ENCODE measurements at regions not wholly inside any gene's neighbourhood (a gene's known extent, or its start where the extent isn't known, plus 50 kb on each side); places are given as distances from the start of the nearest gene placed in this dataset.

DNA sequence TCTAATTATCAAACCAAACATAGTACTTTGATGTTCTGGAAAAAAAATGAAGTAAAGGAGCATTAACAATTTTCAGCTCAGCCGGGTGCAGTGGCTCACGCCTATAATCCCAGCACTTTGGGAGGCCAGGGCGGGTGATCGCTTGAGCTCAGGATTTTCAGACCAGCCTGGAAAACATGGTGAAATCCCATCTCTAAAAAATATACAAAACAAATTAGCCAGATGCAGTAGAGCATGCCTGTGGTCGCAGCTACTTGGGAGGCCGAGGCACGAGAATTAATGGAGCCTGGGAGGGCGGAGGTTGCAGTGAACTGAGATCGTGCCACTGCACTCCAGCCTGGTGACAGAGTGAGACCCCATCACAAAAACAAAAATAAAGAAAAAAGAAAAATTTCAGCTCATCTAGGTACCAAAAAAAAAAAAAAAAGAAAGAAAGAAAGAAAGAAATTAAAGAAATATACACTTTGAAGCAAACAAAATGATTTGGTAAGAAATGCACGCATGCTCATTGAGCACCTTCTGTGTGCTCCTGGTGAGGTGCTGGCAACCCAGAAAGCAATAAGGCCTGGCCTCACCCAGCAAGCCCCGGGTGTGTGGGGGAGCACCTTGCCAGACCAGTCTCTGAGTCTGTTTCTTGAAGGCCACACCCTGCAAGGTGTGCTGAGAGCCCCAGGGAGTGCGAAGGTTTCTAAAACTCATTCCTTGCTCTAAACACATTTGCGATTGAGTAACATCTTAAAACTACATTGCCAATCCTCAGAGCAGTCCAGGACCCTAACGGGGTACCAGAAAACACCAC, 133.5 kb downstream of the TFCP2L1 start (continued):
- TF ChIP-seq, protein P1, sequence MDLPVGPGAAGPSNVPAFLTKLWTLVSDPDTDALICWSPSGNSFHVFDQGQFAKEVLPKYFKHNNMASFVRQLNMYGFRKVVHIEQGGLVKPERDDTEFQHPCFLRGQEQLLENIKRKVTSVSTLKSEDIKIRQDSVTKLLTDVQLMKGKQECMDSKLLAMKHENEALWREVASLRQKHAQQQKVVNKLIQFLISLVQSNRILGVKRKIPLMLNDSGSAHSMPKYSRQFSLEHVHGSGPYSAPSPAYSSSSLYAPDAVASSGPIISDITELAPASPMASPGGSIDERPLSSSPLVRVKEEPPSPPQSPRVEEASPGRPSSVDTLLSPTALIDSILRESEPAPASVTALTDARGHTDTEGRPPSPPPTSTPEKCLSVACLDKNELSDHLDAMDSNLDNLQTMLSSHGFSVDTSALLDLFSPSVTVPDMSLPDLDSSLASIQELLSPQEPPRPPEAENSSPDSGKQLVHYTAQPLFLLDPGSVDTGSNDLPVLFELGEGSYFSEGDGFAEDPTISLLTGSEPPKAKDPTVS (IDR thresholded peaks at IDR 0.05; ENCODE audit: low read depth, low read length), result no peak
- TF ChIP-seq, protein P2, sequence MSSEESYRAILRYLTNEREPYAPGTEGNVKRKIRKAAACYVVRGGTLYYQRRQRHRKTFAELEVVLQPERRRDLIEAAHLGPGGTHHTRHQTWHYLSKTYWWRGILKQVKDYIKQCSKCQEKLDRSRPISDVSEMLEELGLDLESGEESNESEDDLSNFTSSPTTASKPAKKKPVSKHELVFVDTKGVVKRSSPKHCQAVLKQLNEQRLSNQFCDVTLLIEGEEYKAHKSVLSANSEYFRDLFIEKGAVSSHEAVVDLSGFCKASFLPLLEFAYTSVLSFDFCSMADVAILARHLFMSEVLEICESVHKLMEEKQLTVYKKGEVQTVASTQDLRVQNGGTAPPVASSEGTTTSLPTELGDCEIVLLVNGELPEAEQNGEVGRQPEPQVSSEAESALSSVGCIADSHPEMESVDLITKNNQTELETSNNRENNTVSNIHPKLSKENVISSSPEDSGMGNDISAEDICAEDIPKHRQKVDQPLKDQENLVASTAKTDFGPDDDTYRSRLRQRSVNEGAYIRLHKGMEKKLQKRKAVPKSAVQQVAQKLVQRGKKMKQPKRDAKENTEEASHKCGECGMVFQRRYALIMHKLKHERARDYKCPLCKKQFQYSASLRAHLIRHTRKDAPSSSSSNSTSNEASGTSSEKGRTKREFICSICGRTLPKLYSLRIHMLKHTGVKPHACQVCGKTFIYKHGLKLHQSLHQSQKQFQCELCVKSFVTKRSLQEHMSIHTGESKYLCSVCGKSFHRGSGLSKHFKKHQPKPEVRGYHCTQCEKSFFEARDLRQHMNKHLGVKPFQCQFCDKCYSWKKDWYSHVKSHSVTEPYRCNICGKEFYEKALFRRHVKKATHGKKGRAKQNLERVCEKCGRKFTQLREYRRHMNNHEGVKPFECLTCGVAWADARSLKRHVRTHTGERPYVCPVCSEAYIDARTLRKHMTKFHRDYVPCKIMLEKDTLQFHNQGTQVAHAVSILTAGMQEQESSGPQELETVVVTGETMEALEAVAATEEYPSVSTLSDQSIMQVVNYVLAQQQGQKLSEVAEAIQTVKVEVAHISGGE (CRISPR knock-in tag; IDR thresholded peaks at IDR 0.05), result no peak
- TF ChIP-seq CREM (IDR thresholded peaks at IDR 0.05; ENCODE audit: low read depth), result no peak
- TF ChIP-seq, protein P3, sequence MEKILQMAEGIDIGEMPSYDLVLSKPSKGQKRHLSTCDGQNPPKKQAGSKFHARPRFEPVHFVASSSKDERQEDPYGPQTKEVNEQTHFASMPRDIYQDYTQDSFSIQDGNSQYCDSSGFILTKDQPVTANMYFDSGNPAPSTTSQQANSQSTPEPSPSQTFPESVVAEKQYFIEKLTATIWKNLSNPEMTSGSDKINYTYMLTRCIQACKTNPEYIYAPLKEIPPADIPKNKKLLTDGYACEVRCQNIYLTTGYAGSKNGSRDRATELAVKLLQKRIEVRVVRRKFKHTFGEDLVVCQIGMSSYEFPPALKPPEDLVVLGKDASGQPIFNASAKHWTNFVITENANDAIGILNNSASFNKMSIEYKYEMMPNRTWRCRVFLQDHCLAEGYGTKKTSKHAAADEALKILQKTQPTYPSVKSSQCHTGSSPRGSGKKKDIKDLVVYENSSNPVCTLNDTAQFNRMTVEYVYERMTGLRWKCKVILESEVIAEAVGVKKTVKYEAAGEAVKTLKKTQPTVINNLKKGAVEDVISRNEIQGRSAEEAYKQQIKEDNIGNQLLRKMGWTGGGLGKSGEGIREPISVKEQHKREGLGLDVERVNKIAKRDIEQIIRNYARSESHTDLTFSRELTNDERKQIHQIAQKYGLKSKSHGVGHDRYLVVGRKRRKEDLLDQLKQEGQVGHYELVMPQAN (conservative IDR thresholded peaks at IDR 0.05), result no peak
